ENCODE measurements at regions not wholly inside any gene's neighbourhood (a gene's known extent, or its start where the extent isn't known, plus 50 kb on each side); places are given as distances from the start of the nearest gene placed in this dataset.
A peak's percentile ranks its signal among the peaks of the same experiment; 100 is the strongest.

DNA sequence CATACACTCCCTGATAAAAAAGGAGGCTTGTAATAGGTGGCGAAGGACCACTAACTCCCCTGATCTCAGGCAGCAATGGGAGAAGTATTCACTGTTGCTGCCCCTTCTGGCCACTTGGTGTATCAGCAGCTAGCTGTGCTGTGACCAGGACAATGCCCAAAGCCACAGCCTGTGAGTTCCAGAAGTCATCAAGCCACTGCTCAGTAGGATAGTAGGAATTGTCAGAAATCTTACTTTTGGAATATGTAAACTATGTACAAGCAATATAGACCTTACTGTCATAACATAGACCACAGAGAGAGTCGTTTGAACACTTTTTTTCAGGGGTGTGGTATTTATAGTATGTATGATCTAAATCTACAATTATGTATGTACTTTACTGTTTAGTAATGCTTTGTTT is 248.3 kb upstream of the CAMK1G start:
- no peak for DNase-seq (ENCODE audit: low read depth)

DNA sequence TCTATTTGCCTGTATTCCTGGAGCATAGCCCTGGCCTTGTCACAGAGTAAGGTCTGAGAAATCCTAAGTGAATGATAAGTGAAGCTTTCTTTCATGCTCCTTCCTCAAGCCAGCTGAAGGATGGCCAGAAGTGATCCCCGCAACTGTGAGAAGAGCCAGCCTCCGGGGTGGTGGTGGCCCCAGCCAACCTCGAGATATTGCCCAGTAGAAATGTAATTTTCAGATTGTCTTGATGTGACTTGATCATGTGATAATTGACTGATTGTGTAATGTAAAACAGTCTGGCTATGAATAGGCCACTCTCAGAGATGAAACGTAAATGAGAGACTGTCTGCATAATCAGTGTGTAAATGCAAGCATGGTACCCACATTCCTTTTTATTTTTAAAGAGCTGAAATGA is 242.4 kb upstream of the CAMK1G start:
- no peak for DNase-seq (ENCODE audit: low read depth)

GRCh38 chr1:209341673-209342420 is 241.7 kb upstream of the CAMK1G start:
- no peak for DNase-seq (ENCODE audit: low read depth)

DNA sequence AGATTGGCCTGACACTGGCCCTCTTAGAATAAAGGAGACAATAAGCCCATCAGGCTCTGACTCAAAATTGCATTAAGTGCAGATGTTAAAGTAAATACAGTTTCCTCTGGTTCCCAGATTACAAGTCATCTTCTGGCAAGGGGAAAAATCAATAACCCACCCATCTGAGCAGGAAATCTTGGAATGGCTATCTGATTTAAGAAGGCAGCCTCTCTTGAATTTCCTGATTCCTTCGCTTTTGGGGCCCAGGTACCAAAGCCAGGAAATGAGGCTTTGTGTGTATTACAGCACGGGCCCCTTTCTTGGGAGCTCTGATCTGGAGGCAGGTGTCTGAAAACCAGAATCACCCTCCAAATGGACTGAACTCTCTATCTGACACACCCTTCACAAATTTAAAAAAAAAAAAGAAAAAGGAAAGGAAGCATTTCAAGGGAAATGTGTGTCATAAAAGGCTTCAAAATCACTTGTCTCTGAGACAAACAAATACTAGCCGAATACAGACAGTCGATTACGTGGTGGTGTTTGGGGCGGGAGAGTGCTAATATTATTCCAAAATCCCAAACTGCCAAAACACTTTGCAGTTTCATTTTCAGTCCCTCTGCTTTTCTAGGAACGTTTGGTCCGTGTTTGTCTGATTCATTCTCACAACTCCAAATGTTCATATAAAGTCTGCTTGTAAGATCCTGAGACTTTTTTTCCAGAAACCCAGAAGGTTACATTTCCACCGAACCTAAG is 240.9 kb upstream of the CAMK1G start:
- DNase-seq (ENCODE audit: low read depth), result no peak

DNA sequence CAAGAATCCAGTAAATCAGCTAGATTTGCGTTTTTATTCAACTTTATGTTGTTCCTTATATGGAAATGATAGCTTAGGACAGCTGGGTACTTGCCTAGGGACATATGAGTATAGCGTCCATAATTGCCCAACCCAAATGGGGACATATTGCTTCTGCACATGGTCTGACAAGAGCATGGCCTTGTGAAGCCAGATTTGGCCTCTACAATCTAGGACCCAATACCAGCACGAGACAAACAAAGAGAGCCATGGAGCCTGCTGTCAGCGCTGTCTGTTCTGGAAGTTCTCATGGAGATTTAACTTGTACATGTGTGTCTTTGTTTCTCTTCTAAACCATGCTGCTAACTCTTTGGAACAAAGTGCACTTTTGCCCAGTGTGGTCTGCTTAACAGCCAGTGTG is 240.0 kb upstream of the CAMK1G start:
- DNase-seq (ENCODE audit: low read depth), result no peak

- DNase-seq (ENCODE audit: low read depth), result no peak
Observed at GRCh38 chr1:209344156-209344555, 239.4 kb upstream of the CAMK1G start.

DNA sequence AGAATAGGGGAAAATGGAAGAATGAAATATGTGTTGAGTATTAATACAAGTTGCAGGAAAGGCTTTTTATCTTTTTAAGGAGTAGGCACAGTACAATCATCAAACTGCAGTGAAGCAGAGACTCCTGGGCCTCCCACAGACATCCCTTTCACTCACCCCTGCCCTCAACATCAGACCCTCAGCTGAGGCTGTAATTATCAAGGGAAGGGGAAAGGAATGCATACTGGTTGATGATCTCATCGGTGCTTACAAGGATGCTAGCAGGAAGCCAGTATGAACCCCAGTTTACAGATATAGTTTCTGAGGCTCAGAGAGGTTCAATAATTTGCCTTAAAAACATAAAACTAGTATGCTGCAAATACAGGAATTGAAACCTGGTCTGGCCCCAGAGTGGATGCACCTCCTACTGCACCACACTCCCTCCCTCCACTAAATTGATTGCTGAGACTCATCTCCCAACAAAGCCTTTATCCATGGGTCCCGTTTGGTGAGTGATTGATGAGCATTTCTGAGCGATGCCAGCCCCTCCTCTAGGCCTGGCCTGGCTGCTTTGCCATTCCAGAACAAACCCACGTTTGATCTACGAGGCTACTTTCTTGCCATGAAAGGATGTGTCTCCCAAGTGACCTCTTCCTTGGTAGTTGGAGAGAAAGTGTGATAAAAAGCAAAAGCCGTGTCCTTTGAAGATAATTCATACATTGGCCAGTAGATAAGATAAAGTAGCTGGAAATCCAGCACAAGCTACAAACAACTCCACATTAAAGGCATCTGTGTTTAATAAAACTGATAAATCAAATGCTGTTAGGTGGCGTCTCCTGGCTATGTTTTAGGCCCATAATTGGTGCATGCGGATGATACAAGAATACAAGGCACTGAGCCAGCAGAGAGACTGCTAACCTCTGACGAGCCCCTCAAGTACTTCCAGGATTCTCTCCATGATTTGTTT is 233.9 kb upstream of the CAMK1G start:
- no peak for DNase-seq (ENCODE audit: low read depth)

- no peak for DNase-seq (ENCODE audit: low read depth)
Observed at GRCh38 chr1:209353053-209353452, 230.5 kb upstream of the CAMK1G start.

GRCh38 chr1:209354111-209354839 is 229.2 kb upstream of the CAMK1G start:
- DNase-seq (ENCODE audit: low read depth), result peak; percentile 88

DNA sequence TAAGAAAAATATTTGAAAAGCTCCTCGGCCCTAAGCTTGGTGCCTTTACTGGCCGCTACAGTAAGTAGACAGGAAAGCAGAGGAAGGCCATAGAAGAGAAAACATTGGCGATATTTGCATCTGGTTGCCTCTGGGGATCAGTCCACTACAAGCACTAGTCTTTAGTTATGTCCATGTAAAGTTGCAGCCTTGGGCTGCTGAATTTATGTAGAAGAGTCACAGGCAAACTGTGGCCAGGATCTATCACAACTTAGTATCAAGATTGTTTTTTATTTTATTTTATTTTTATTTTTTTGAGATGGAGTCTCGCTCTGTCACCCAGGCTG is 228.7 kb upstream of the CAMK1G start:
- DNase-seq (ENCODE audit: low read depth), result no peak

- DNase-seq (ENCODE audit: low read depth), result no peak
Observed at GRCh38 chr1:209355415-209355814, 228.1 kb upstream of the CAMK1G start.

- DNase-seq (ENCODE audit: low read depth), result no peak
Observed at GRCh38 chr1:209356976-209357377, 226.5 kb upstream of the CAMK1G start.

DNA sequence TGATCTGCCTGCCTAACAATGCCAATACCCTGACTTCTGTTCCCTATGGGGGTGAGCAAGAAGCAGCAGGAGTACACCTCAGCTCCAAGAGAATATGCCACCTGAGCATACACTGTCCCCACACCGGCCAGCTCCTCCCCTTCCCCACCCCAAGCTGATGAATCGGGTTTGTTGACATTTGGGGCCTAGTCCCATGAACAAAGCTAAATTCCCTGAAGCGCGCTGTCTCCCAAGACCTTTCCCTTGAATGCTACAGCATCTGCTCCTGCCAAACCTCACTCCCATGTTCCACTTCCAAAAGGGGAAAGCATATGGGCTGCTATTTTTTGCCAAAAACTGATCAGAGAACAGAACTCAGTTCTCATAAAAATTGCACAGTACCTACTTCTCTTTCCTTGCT is 220.4 kb upstream of the CAMK1G start:
- no peak for DNase-seq (ENCODE audit: low read depth)

- no peak for DNase-seq (ENCODE audit: low read depth)
Observed at GRCh38 chr1:209364716-209365115, 218.8 kb upstream of the CAMK1G start.

DNA sequence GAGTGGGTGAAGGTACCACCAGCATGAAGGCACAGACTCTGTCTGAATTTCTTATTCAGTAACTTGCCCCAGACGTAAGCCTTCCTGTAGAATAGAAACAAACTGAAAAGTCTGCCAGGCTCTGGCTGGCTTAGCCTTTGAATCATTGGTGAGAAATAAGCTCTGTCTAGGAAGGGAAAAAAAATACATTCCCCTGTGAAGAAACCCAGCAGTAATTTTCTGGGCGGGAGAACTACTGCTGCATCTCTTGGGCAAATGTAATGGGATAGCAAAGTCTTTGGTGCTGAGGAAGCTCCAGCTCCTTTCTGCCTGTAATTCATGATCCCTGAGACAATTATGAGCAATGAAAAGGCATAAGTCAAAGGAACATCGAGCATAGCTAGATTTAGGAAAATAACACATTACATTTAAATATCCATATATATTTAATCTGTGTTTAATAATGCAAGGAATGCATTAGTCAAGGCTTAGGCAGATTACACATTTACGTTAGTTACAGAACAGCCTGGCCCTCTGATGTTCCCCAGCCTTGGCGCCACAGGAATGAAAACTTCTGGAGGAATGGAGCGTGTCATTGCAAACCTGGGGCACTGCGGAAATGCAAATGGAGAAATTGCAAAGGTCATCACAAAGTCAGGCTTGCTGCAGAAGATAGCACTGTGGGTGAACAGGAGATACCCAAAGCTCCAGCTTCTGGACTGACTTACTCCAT is 216.3 kb upstream of the CAMK1G start:
- no peak for DNase-seq (ENCODE audit: low read depth)

GRCh38 chr1:209368864-209369598 is 214.5 kb upstream of the CAMK1G start:
- peak; percentile 94 for DNase-seq (ENCODE audit: low read depth)

DNA sequence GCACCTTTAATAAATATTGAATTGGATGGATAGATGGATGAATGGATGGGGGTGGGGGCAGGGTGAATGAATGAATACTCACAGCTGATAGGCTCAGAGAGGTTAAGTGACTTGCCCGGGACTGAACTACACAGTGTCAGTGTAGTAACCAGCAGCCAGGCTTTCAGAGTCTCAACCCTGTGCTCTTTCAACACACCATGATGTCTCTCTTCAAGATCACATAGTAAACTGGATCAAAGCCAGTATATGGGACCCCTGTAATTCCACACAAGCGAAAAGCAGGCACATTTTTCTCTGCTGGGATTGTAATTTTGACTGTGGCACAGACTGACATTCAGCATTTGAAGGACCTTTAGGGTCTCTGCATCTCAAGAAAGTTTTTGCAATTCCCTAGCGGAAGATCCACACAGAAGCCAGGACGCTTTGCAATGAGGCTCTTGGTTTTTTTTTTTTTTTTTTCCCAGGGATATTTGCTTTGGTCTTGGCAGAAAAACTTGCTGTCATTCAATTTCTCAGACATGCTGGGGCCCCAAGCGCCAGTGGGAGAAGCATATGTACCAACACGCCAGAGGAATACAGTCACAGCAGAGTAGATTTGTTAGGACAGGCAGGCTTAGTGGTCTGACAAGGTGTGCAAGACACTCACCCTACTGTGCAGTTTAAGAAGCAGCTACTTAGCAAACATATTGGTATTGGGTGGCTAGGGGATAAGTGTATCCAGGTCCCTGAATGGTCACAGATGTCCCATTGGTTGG is 213.1 kb upstream of the CAMK1G start:
- no peak for DNase-seq (ENCODE audit: low read depth)

- no peak for DNase-seq (ENCODE audit: low read depth)
Observed at GRCh38 chr1:209375097-209375496, 208.4 kb upstream of the CAMK1G start.

GRCh38 chr1:209375671-209376365 is 207.7 kb upstream of the CAMK1G start:
- DNase-seq (ENCODE audit: low read depth), result no peak
